NT2/D1 (cell line): ENCODE measurements at regions not wholly inside any gene's neighbourhood (a gene's known extent, or its start where the extent isn't known, plus 50 kb on each side); places are given as distances from the start of the nearest gene placed in this dataset.

Experiments
- DNase-seq: peaks from one replicate; pipeline ENCODE4 v3.0.0-alpha.2; 2011; ENCODE audit warnings: low read depth, low spot score
- H3K27me3 ChIP-seq: 2 replicates; pipeline ENCODE4 v1.6.0; 2011; ENCODE audit warnings: mild to moderate bottlenecking; ENCODE audit not compliant: insufficient read length, insufficient read depth
- H3K36me3 ChIP-seq: 2 replicates; pipeline ENCODE4 v1.6.1; 2011; ENCODE audit warnings: mild to moderate bottlenecking, low read length, mixed read lengths; ENCODE audit not compliant: insufficient read depth, insufficient read length
- H3K4me1 ChIP-seq: 2 replicates; pipeline ENCODE4 v1.5.1; 2011; ENCODE audit not compliant: insufficient read depth, insufficient read length
- H3K4me3 ChIP-seq: 2 replicates; pipeline ENCODE4 v1.5.1; 2011; ENCODE audit warnings: low read depth; ENCODE audit not compliant: insufficient read length
- H3K9ac ChIP-seq: 2 replicates; pipeline ENCODE4 v1.6.0; 2011; ENCODE audit warnings: low read depth; ENCODE audit not compliant: insufficient read length
- H3K9me3 ChIP-seq: 2 replicates; pipeline ENCODE4 v1.5.1; 2011; ENCODE audit warnings: mild to moderate bottlenecking, low read length; ENCODE audit not compliant: insufficient read depth
- SUZ12 ChIP-seq: IDR thresholded peaks from 2 replicates; pipeline ENCODE4 v1.6.1; 2011; ENCODE audit not compliant: insufficient read length, insufficient read depth; ENCODE audit errors: extremely low read depth
- YY1 ChIP-seq: IDR thresholded peaks from 2 replicates; pipeline ENCODE4 v1.6.1; 2011; ENCODE audit not compliant: insufficient read length, insufficient read depth
- ZNF274 ChIP-seq: IDR thresholded peaks from 2 replicates; pipeline ENCODE4 v1.6.1; 2011; ENCODE audit warnings: mild to moderate bottlenecking, low read depth, low read length

GRCh38 chr6:89015971-89016370 is 52.6 kb upstream of the RNGTT start:
- Histone ChIP-seq H3K9ac (no peak overlapping the region), H3K4me3 (no peak overlapping the region), H3K36me3 (no peaks in the 10 kb centered on the region), H3K9me3 (no peaks in the 10 kb centered on the region), H3K4me1 (no peaks in the 10 kb centered on the region), H3K27me3 (no peaks in the 10 kb centered on the region)
- no peak for DNase-seq
- no peak for TF ChIP-seq ZNF274
- TF ChIP-seq SUZ12, result no peak
- no peak for TF ChIP-seq YY1

GRCh38 chr6:89013438-89013837 is 50.0 kb upstream of the RNGTT start:
- DNase-seq, result no peak
- Histone ChIP-seq H3K4me1 (no peaks in the 10 kb centered on the region), H3K9me3 (no peaks in the 10 kb centered on the region), H3K4me3 (no peak overlapping the region), H3K27me3 (no peaks in the 10 kb centered on the region), H3K36me3 (no peaks in the 10 kb centered on the region), H3K9ac (no peak overlapping the region)
- TF ChIP-seq YY1, result no peak
- no peak for TF ChIP-seq ZNF274
- no peak for TF ChIP-seq SUZ12
